PC-9 (cell line): ENCODE measurements at regions not wholly inside any gene's neighbourhood (a gene's known extent, or its start where the extent isn't known, plus 50 kb on each side); places are given as distances from the start of the nearest gene placed in this dataset.

Experiments used
- EZH2 ChIP-seq: fragments of 200-600 bp; sonication (generic); IDR thresholded peaks from 2 replicates; pipeline ENCODE4 v1.8.0; 2017; ENCODE audit warnings: antibody characterized with exemption, low read depth
- TF ChIP-seq, protein P1 (sequence below): fragments of 200-600 bp; sonication (generic); conservative IDR thresholded peaks from 2 replicates; pipeline ENCODE4 v1.6.1; 2017; ENCODE audit warnings: mixed run types, antibody characterized with exemption, mild to moderate bottlenecking, moderate library complexity

- TF ChIP-seq, protein P1, sequence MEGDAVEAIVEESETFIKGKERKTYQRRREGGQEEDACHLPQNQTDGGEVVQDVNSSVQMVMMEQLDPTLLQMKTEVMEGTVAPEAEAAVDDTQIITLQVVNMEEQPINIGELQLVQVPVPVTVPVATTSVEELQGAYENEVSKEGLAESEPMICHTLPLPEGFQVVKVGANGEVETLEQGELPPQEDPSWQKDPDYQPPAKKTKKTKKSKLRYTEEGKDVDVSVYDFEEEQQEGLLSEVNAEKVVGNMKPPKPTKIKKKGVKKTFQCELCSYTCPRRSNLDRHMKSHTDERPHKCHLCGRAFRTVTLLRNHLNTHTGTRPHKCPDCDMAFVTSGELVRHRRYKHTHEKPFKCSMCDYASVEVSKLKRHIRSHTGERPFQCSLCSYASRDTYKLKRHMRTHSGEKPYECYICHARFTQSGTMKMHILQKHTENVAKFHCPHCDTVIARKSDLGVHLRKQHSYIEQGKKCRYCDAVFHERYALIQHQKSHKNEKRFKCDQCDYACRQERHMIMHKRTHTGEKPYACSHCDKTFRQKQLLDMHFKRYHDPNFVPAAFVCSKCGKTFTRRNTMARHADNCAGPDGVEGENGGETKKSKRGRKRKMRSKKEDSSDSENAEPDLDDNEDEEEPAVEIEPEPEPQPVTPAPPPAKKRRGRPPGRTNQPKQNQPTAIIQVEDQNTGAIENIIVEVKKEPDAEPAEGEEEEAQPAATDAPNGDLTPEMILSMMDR: no peak
- no peak for TF ChIP-seq EZH2
These were observed 400.9 kb upstream of the MEF2C start for GRCh38 chr5:89283728-89284493.
